Activated CD4-positive, alpha-beta T cell treated with anti-CD3 and anti-CD28 coated beads, Interleukin-2, amount 10 ng/mL, durations not matched to agents 24 days and 14 days (primary cell): ENCODE measurements at regions not wholly inside any gene's neighbourhood (a gene's known extent, or its start where the extent isn't known, plus 50 kb on each side); places are given as distances from the start of the nearest gene placed in this dataset.

Experiments
- DNase-seq: peaks from one replicate; pipeline ENCODE4 v3.0.0; 2022
- H3K27ac Mint-ChIP-seq: one replicate; pipeline ENCODE4 v1.8.0; 2022; ENCODE audit warnings: mild to moderate bottlenecking, mixed read lengths
- H3K27me3 Mint-ChIP-seq: one replicate; pipeline ENCODE4 v1.8.0; 2022; ENCODE audit warnings: mixed read lengths
- H3K36me3 Mint-ChIP-seq: one replicate; pipeline ENCODE4 v1.8.0; 2022; ENCODE audit warnings: low read depth, mild to moderate bottlenecking, mixed read lengths
- H3K4me1 Mint-ChIP-seq: one replicate; pipeline ENCODE4 v1.8.0; 2021; ENCODE audit warnings: mixed read lengths
- H3K4me3 Mint-ChIP-seq: one replicate; pipeline ENCODE4 v1.8.0; 2022; ENCODE audit warnings: mild to moderate bottlenecking, moderate library complexity, mixed read lengths
- H3K9me3 Mint-ChIP-seq: one replicate; pipeline ENCODE4 v1.8.0; 2021; ENCODE audit warnings: mixed read lengths
- intact Hi-C: fragments of 100-400 bp; cut with micrococcal nuclease; formaldehyde crosslinking; loops from one replicate; pipeline ENCODE4 v1.15.1; 2023

- Mint-ChIP-seq H3K36me3 (no peaks in the 10 kb centered on the region), H3K9me3 (peaks cover 4% of the 10 kb centered on the region), H3K27me3 (no peaks in the 10 kb centered on the region), H3K4me3 (no peak overlapping the region), H3K27ac (no peak overlapping the region), H3K4me1 (no peaks in the 10 kb centered on the region)
- no peak for DNase-seq
- intact Hi-C loops, result no loop called here
Observed at GRCh38 chr22:47446331-47446730, 683.9 kb downstream of the TBC1D22A start.

GRCh38 chr22:47445716-47446290 lies 683.4 kb downstream of the TBC1D22A start:
- no peaks in the 10 kb centered on the region for H3K4me1 Mint-ChIP-seq
- intact Hi-C loops, result no loop called here
- DNase-seq, result no peak
- peaks cover 4% of the 10 kb centered on the region for H3K9me3 Mint-ChIP-seq
- H3K27me3 Mint-ChIP-seq, result no peaks in the 10 kb centered on the region
- H3K27ac Mint-ChIP-seq, result no peak overlapping the region
- no peaks in the 10 kb centered on the region for H3K36me3 Mint-ChIP-seq
- no peak overlapping the region for H3K4me3 Mint-ChIP-seq

DNA sequence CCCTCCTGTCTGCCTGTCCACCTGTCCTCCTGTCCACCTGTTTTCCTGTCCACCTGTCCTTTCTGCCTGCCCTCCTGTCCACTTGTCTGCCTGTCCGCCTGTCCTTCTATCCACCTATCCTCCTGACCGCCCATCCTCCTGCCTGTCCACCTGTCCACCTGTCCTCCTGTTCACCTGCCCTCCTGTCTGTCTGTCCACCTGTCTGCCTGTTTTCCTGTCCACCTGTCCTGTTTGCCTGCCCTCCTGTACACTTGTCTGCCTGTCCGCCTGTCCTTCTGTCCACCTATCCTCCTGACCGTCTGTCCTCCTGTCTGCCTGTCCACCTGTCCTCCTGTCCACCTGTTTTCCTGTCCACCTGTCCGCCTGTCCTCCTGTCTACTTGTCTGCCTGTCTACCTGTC lies 682.8 kb downstream of the TBC1D22A start:
- Mint-ChIP-seq H3K4me1 (no peaks in the 10 kb centered on the region), H3K4me3 (no peak overlapping the region), H3K9me3 (peaks cover 4% of the 10 kb centered on the region), H3K27ac (no peak overlapping the region), H3K36me3 (no peaks in the 10 kb centered on the region), H3K27me3 (no peaks in the 10 kb centered on the region)
- DNase-seq, result no peak
- intact Hi-C loops, result no loop called here

- H3K4me1 Mint-ChIP-seq, result no peaks in the 10 kb centered on the region
- no peak for DNase-seq
- H3K4me3 Mint-ChIP-seq, result no peak overlapping the region
- H3K36me3 Mint-ChIP-seq, result no peaks in the 10 kb centered on the region
- intact Hi-C loops, result no loop called here
- H3K27me3 Mint-ChIP-seq, result no peaks in the 10 kb centered on the region
- no peak overlapping the region for H3K27ac Mint-ChIP-seq
- H3K9me3 Mint-ChIP-seq, result peaks cover 4% of the 10 kb centered on the region
Observed at GRCh38 chr22:47444746-47445065, 682.3 kb downstream of the TBC1D22A start.

DNA sequence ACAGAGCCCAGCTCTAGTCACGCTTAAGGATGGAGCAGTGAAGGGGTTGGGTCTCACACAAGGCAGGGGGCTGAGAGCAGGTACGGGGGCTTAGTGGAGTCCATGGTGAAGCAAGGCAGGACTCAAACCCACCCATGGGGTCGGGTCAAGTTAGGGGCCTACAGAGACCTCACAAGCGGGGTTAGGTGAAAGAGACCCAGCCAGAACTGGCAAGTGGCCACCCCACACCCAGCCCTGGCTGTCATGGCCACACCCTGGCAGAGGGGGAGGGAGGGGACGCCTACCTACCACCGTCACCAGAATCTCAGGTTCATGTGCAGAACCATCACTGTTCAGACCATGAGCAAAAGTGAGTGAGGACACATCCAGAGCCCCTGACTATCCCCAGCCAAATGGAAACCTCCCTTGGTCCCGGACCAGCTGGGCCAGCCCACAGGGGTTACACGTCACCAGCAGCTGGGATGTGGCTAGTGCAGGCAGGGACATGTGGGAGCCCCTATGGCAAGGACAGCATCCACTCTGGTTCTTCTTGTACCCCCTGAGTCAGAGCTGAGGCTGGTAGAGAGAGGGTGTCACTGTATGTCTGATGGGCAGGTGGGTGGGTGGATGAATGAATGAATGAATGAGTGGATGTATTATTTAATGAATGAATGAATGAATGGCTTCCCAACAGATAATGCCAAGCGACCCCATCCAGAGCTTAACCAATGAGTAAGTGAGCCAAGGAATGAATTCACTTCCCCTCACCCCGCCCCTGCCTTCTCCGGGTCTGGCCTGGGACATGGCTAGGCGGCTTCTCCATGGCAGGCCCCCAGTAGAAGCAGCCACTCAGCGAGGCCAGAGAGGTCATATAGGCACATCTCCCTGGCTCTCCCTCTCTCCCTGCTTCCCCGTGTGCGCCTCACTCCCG lies 681.6 kb downstream of the TBC1D22A start:
- Mint-ChIP-seq H3K27ac (no peak overlapping the region), H3K4me1 (no peaks in the 10 kb centered on the region), H3K36me3 (no peaks in the 10 kb centered on the region), H3K4me3 (no peak overlapping the region), H3K9me3 (peaks cover 4% of the 10 kb centered on the region), H3K27me3 (no peaks in the 10 kb centered on the region)
- DNase-seq, result no peak
- intact Hi-C loops, result no loop called here

GRCh38 chr22:47442821-47443220 lies 680.4 kb downstream of the TBC1D22A start:
- Mint-ChIP-seq H3K27ac (no peak overlapping the region), H3K36me3 (no peaks in the 10 kb centered on the region), H3K4me3 (no peak overlapping the region), H3K9me3 (peaks cover 4% of the 10 kb centered on the region), H3K27me3 (no peaks in the 10 kb centered on the region), H3K4me1 (no peaks in the 10 kb centered on the region)
- intact Hi-C loops, result no loop called here
- no peak for DNase-seq

DNA sequence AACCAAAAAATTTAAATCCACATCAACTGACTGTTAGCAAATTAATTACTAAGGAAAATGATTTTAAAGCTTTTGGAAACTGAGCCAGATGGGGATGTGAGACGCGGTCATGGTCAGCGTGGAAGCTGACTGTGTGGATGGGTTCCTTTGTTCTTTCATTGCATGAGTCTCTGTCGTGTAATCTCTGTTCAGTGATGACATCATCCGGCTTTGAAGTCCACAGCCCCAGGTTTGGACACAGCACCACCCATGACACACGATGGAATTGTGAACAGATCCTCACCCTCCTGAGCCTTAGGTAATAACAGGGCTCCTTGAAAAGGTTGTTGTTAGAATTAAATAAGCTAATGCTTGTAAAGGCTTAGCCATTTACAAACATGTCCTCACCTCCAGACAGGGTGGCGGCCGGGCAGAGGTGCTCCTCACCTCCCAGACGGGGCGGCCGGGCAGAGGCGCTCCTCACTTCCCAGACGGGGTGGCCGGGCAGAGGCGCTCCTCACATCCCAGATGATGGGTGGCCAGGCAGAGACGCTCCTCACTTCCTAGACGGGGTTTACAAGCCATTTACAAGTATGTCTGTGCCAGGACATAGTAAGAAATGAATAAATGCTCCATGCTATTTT lies 677.3 kb downstream of the TBC1D22A start:
- H3K4me3 Mint-ChIP-seq, result no peak overlapping the region
- H3K4me1 Mint-ChIP-seq, result no peaks in the 10 kb centered on the region
- intact Hi-C loops, result no loop called here
- H3K36me3 Mint-ChIP-seq, result no peaks in the 10 kb centered on the region
- H3K27me3 Mint-ChIP-seq, result no peaks in the 10 kb centered on the region
- DNase-seq, result no peak
- no peak overlapping the region for H3K27ac Mint-ChIP-seq
- H3K9me3 Mint-ChIP-seq, result no peaks in the 10 kb centered on the region

DNA sequence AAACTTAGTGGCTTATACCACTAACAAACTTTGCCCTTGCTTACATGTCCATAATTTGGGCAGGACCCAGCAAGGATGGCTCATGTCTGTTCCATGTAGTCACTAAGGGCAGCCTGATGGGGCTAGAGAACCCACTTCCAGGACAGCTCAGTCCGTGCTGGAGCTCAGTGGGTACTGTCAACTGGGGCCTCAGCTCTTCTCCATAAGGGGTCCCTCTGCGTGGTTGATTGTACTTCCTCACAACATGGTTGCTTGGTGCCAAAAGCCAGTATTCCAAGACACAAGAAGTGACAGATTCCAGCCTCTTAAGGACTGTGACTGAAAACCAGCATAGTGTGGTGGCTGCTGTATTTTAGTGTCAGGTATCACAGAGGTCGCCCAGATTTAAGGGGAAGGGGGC lies 675.2 kb downstream of the TBC1D22A start:
- no peaks in the 10 kb centered on the region for H3K27me3 Mint-ChIP-seq
- H3K9me3 Mint-ChIP-seq, result no peaks in the 10 kb centered on the region
- DNase-seq, result no peak
- H3K4me1 Mint-ChIP-seq, result no peaks in the 10 kb centered on the region
- H3K27ac Mint-ChIP-seq, result no peak overlapping the region
- no peak overlapping the region for H3K4me3 Mint-ChIP-seq
- no peaks in the 10 kb centered on the region for H3K36me3 Mint-ChIP-seq
- intact Hi-C loops, result no loop called here

DNA sequence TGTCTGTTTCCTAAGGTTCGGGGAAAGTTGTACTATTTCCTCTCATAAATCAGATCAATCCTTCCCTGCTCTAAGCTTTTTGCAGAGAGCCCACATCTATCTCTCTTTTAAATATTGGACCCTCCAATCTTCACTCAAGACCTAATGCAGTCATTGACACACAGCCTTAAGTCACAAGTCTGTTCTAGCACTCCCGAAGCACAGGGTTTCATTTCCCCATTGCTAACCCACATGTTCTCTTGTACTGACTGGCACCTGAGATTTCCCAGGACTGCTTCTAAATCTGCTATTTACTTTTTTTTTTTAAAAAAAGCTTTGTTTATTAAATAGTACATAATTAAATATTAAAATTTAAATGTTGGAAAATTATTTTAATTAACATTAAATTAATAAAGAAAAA lies 674.7 kb downstream of the TBC1D22A start:
- H3K36me3 Mint-ChIP-seq, result no peaks in the 10 kb centered on the region
- H3K4me3 Mint-ChIP-seq, result no peak overlapping the region
- H3K4me1 Mint-ChIP-seq, result no peaks in the 10 kb centered on the region
- intact Hi-C loops, result no loop called here
- no peaks in the 10 kb centered on the region for H3K27me3 Mint-ChIP-seq
- H3K27ac Mint-ChIP-seq, result no peak overlapping the region
- no peak for DNase-seq
- no peaks in the 10 kb centered on the region for H3K9me3 Mint-ChIP-seq

DNA sequence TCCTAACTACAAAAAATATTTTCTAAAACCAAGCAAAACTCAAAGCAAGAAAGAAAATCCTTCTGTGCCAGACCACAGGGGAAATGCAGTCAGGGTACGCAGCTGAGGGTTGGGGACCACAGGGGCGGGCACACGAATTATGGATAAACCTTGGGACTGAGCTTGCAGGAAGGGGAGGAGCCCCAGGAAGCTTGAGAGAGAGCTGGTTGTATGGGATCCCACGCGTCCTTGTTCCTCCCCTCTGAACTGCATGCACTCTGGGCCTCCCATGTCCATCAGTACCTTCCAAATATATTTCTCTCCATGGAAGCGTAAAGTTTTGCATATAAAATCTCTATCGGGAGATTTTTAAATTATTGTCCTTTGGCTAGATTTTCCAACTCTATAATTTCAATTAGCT lies 673.4 kb downstream of the TBC1D22A start:
- Mint-ChIP-seq H3K27me3 (no peaks in the 10 kb centered on the region), H3K36me3 (no peaks in the 10 kb centered on the region), H3K4me1 (no peaks in the 10 kb centered on the region), H3K27ac (no peak overlapping the region), H3K9me3 (no peaks in the 10 kb centered on the region), H3K4me3 (no peak overlapping the region)
- intact Hi-C loops, result no loop called here
- DNase-seq, result no peak

DNA sequence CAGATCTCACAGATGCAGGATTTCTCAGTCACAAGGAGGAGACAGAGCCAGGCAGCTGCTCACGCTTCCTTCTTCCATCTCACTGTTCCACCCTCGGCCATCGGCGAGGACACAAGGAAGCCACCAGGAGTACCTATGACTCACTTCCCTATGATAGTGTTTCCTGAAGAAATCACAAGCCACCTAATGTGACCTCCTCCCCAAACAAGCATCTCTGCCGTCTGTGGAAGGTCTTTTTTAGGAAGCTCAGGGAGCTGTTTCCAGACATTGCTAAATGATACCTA lies 672.7 kb downstream of the TBC1D22A start:
- no peaks in the 10 kb centered on the region for H3K9me3 Mint-ChIP-seq

GRCh38 chr22:47434336-47435203 lies 672.1 kb downstream of the TBC1D22A start:
- H3K36me3 Mint-ChIP-seq, result no peaks in the 10 kb centered on the region
- intact Hi-C loops, result no loop called here
- no peaks in the 10 kb centered on the region for H3K27me3 Mint-ChIP-seq
- no peak overlapping the region for H3K27ac Mint-ChIP-seq
- H3K4me1 Mint-ChIP-seq, result no peaks in the 10 kb centered on the region
- H3K4me3 Mint-ChIP-seq, result no peak overlapping the region
- no peak for DNase-seq
- no peaks in the 10 kb centered on the region for H3K9me3 Mint-ChIP-seq

More for the DNA sequence above, 672.7 kb downstream of the TBC1D22A start:
- Mint-ChIP-seq H3K27ac (no peak overlapping the region), H3K4me3 (no peak overlapping the region), H3K4me1 (no peaks in the 10 kb centered on the region), H3K27me3 (no peaks in the 10 kb centered on the region), H3K36me3 (no peaks in the 10 kb centered on the region)
- intact Hi-C loops, result no loop called here
- no peak for DNase-seq

- no peaks in the 10 kb centered on the region for H3K9me3 Mint-ChIP-seq
- no peaks in the 10 kb centered on the region for H3K4me1 Mint-ChIP-seq
- intact Hi-C loops, result no loop called here
- H3K27me3 Mint-ChIP-seq, result no peaks in the 10 kb centered on the region
- H3K4me3 Mint-ChIP-seq, result no peak overlapping the region
- H3K36me3 Mint-ChIP-seq, result no peaks in the 10 kb centered on the region
- DNase-seq, result no peak
- no peak overlapping the region for H3K27ac Mint-ChIP-seq
Observed at GRCh38 chr22:47433627-47434026, 671.2 kb downstream of the TBC1D22A start.

- intact Hi-C loops, result no loop called here
- no peaks in the 10 kb centered on the region for H3K4me1 Mint-ChIP-seq
- H3K4me3 Mint-ChIP-seq, result no peak overlapping the region
- H3K27ac Mint-ChIP-seq, result no peak overlapping the region
- no peaks in the 10 kb centered on the region for H3K27me3 Mint-ChIP-seq
- no peak for DNase-seq
- no peaks in the 10 kb centered on the region for H3K9me3 Mint-ChIP-seq
- H3K36me3 Mint-ChIP-seq, result no peaks in the 10 kb centered on the region
Observed at GRCh38 chr22:47432683-47433082, 670.2 kb downstream of the TBC1D22A start.
